ENCODE measurements at regions not wholly inside any gene's neighbourhood (a gene's known extent, or its start where the extent isn't known, plus 50 kb on each side); places are given as distances from the start of the nearest gene placed in this dataset.

DNA sequence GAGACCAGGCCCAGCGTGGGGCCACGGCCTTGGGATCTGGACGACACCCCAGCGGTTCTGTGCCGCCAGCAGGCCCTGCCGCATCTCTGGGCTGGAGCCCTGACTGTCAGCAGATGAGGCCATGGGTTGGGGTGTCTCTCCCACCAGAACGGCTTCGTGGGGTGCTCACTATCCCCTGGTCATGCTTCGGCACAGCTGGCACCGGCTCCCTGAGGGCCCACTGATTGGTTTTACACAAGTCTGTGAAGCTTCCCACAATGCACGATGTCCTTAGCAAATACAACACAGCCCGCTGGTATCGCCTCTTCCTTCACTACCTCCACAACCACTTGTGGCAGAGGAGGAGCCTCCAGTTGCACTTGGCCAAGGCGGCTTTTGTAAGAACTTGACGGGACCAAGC is 94.3 kb downstream of the THBS2 start:
- H3K4me1 ChIP-seq: peaks cover 0 to 41% (median 19%) of the 10 kb centered on the region in 3 donors
- H3K27ac ChIP-seq: peak overlapping the region in 2 of 4 donors; percentile 54 to 66
- no peak for ATAC-seq
- TF ChIP-seq POLR2A (IDR thresholded peaks at IDR 0.05) (no peak), POLR2AphosphoS5 (IDR thresholded peaks at IDR 0.05) (no peak), EP300 (IDR thresholded peaks at IDR 0.05) (no peak)
- TF ChIP-seq, protein P1, sequence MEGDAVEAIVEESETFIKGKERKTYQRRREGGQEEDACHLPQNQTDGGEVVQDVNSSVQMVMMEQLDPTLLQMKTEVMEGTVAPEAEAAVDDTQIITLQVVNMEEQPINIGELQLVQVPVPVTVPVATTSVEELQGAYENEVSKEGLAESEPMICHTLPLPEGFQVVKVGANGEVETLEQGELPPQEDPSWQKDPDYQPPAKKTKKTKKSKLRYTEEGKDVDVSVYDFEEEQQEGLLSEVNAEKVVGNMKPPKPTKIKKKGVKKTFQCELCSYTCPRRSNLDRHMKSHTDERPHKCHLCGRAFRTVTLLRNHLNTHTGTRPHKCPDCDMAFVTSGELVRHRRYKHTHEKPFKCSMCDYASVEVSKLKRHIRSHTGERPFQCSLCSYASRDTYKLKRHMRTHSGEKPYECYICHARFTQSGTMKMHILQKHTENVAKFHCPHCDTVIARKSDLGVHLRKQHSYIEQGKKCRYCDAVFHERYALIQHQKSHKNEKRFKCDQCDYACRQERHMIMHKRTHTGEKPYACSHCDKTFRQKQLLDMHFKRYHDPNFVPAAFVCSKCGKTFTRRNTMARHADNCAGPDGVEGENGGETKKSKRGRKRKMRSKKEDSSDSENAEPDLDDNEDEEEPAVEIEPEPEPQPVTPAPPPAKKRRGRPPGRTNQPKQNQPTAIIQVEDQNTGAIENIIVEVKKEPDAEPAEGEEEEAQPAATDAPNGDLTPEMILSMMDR (IDR thresholded peaks at IDR 0.05): no peak
- WGBS, 2 donors (ENCODE audit: low coverage in 1 of 2): 100% methylated on average over 1 to 10 of the region's 15 CpGs
- no peak overlapping the region for H3K4me3 ChIP-seq
- H3K36me3 ChIP-seq: no peaks in the 10 kb centered on the region
- H3K27me3 ChIP-seq: no peaks in the 10 kb centered on the region
- no peaks in the 10 kb centered on the region for H3K9me3 ChIP-seq

GRCh38 chr6:169158691-169159090 is 95.0 kb downstream of the THBS2 start:
- ATAC-seq: no peak
- H3K4me1 ChIP-seq: peaks cover 0 to 41% (median 19%) of the 10 kb centered on the region in 3 donors
- H3K9me3 ChIP-seq: no peaks in the 10 kb centered on the region
- no peak overlapping the region for H3K4me3 ChIP-seq
- TF ChIP-seq POLR2AphosphoS5 (IDR thresholded peaks at IDR 0.05): no peak
- TF ChIP-seq, protein P1 (IDR thresholded peaks at IDR 0.05): peak in 3 of 4 experiments; percentile 10 to 58 (median 36)
- no peaks in the 10 kb centered on the region for H3K27me3 ChIP-seq
- H3K27ac ChIP-seq: peak overlapping the region in 3 of 4 donors; percentile 16 to 66 (median 54)
- WGBS, 2 donors (ENCODE audit: low coverage in 1 of 2): 30 to 52% methylated on average over 4 to 10 of the region's 10 CpGs
- H3K36me3 ChIP-seq: no peaks in the 10 kb centered on the region

DNA sequence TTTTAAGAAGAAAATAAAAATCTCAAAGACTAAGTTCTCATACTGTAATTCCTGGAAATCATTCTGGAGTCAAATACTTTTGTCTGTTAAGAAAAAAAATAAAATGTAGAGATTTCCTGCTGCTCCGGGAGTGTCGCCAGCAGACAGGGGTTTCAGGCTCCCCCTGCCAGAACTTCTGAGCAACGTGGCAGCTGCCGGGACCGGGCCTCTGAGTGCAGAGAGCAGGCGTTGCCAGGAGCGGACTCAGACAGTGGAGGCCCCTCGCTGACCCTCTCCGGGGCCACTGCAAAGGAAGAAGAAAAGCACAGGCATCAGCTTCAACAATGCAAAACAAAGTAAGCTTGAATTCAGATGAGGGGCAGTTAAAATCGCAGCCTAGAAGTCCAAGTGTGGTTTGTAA is 95.5 kb downstream of the THBS2 start:
- H3K36me3 ChIP-seq: no peaks in the 10 kb centered on the region
- peak overlapping the region in 3 of 4 donors; percentile 16 to 66 (median 54) for H3K27ac ChIP-seq
- no peak for ATAC-seq
- H3K27me3 ChIP-seq: no peaks in the 10 kb centered on the region
- WGBS, 2 donors (ENCODE audit: low coverage in 1 of 2): 3 to 17% methylated on average over 2 to 10 of the region's 10 CpGs
- H3K4me3 ChIP-seq: no peak overlapping the region
- H3K9me3 ChIP-seq: no peaks in the 10 kb centered on the region
- peak; percentile 37 for TF ChIP-seq POLR2AphosphoS5 (IDR thresholded peaks at IDR 0.05)
- TF ChIP-seq, protein P1 (IDR thresholded peaks at IDR 0.05): no peak
- TF ChIP-seq POLR2A (IDR thresholded peaks at IDR 0.05): no peak
- TF ChIP-seq EP300 (IDR thresholded peaks at IDR 0.05): no peak
- H3K4me1 ChIP-seq: peaks cover 0 to 41% (median 19%) of the 10 kb centered on the region in 3 donors

GRCh38 chr6:169157197-169158148 is 96.2 kb downstream of the THBS2 start:
- Histone ChIP-seq H3K36me3 (no peaks in the 10 kb centered on the region), H3K4me1 (peaks cover 0 to 41% (median 15%) of the 10 kb centered on the region in 3 donors), H3K27ac (peak overlapping the region in 2 of 4 donors; percentile 54 to 66), H3K4me3 (no peak overlapping the region), H3K9me3 (no peaks in the 10 kb centered on the region), H3K27me3 (no peaks in the 10 kb centered on the region)
- TF ChIP-seq, protein P1 (IDR thresholded peaks at IDR 0.05): no peak
- TF ChIP-seq POLR2A (IDR thresholded peaks at IDR 0.05): no peak
- TF ChIP-seq EP300 (IDR thresholded peaks at IDR 0.05): no peak
- TF ChIP-seq POLR2AphosphoS5 (IDR thresholded peaks at IDR 0.05): no peak
- 65 to 66% methylated on average over 8 to 17 of the region's 22 CpGs for WGBS, 2 donors (ENCODE audit: low coverage in 1 of 2)
- ATAC-seq: no peak

DNA sequence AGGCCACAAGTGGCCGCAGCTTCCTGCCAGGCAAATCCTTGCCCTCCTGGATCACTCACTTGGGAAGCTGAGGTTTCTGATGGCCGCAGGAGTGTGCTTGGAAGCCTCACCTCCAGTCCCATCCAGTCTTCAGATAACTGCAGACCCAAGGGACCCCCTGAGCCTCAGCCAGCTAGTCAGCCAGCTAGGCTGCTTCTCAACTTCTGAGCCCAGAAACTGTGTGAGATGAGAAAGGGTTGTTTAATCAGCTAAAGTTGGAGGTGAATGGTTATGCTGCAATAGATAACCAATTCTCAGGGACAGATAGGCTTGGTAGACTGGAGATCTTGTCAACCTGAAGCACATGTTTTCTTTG is 96.9 kb downstream of the THBS2 start:
- Histone ChIP-seq H3K4me1 (peaks cover 0 to 37% (median 15%) of the 10 kb centered on the region in 3 donors), H3K9me3 (no peaks in the 10 kb centered on the region), H3K27ac (no peak overlapping the region), H3K36me3 (no peaks in the 10 kb centered on the region), H3K27me3 (no peaks in the 10 kb centered on the region), H3K4me3 (no peak overlapping the region)
- WGBS, 2 donors (ENCODE audit: low coverage in 1 of 2): no CpG with 5 or more reads among the region's 2 CpGs
- TF ChIP-seq, protein P1 (IDR thresholded peaks at IDR 0.05): no peak
- no peak for TF ChIP-seq POLR2A (IDR thresholded peaks at IDR 0.05)
- ATAC-seq: no peak

Measured in gastroesophageal sphincter (tissue), 4 donors.